Muscle layer of colon (tissue), 2 donors: ENCODE measurements at regions not wholly inside any gene's neighbourhood (a gene's known extent, or its start where the extent isn't known, plus 50 kb on each side); places are given as distances from the start of the nearest gene placed in this dataset.
A peak's percentile ranks its signal among the peaks of the same experiment; 100 is the strongest.
"Not testable (repeated sequence)": the region's sequence is repeated elsewhere in the genome, so short reads cannot be mapped to it uniquely, and the experiment has no call there.

Experiments
- H3K27ac ChIP-seq: one replicate; pipeline ENCODE4 v1.7.0; 2013; ENCODE audit warnings: low read depth, mild to moderate bottlenecking, low read length, moderate library complexity
- H3K27me3 ChIP-seq, 2 donors: one replicate each; pipeline ENCODE4 v1.7.0; 2013; ENCODE audit warnings: low read length in 2 of 2, mild to moderate bottlenecking in 2 of 2; ENCODE audit not compliant: insufficient read depth in 2 of 2, control insufficient read depth in 1 of 2
- H3K36me3 ChIP-seq: one replicate; pipeline ENCODE4 v1.7.0; 2013; ENCODE audit warnings: mild to moderate bottlenecking, low read length; ENCODE audit not compliant: insufficient read depth
- H3K4me1 ChIP-seq: one replicate; pipeline ENCODE4 v1.7.0; 2013; ENCODE audit warnings: mild to moderate bottlenecking, low read length; ENCODE audit not compliant: insufficient read depth
- H3K4me3 ChIP-seq, 2 donors: one replicate each; pipeline ENCODE4 v1.7.0; 2013; ENCODE audit warnings: low read length in 2 of 2, low read depth in 1 of 2, mild to moderate bottlenecking in 1 of 2, moderate library complexity in 1 of 2
- H3K9ac ChIP-seq: one replicate; pipeline ENCODE4 v1.7.0; 2013; ENCODE audit warnings: low read length
- H3K9me3 ChIP-seq: one replicate; pipeline ENCODE4 v1.7.0; 2013; ENCODE audit warnings: mild to moderate bottlenecking, low read length
- donor health status: abdominal sarcoma.
- donor health status: Adenocarcinoma of cecum.

DNA sequence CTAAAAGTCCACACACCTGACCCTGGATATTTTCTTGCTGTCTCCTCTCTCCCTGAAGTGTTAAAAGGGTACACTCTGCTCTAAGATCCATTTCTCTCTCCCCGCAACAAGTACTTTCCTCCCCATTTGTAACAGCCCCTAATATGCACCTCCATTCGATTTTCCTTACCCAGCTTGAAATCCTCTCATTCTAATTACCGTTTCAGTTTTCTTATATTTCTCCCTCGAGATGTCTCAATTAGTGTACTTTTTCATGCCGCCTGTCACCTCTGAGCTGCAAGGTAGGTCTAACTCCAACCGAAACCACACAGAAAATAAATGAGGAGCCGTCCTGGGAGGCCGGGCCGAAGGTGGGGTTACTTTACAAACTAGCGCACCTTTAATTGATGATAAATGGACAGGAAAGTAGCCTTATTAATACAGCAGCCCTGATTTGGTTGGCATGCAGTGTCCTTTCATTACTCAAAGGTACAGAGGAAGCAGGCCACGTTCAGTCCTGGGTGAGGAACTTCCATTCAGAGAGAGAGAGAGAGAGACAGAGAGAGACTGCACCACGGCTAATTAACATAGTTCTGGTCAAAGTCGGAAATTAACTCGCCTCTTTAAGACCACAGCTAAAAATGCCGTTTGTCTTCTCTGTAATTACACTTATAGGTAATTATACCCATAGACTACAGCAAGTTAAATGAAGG, 319.9 kb downstream of the ARRDC4 start:
- H3K9ac ChIP-seq, result no peak overlapping the region
- H3K27me3 ChIP-seq, result no peaks in the 10 kb centered on the region
- H3K9me3 ChIP-seq, result no peaks in the 10 kb centered on the region
- no peaks in the 10 kb centered on the region for H3K4me1 ChIP-seq
- H3K4me3 ChIP-seq, result no peak overlapping the region
- no peak overlapping the region for H3K27ac ChIP-seq
- H3K36me3 ChIP-seq, result no peaks in the 10 kb centered on the region

DNA sequence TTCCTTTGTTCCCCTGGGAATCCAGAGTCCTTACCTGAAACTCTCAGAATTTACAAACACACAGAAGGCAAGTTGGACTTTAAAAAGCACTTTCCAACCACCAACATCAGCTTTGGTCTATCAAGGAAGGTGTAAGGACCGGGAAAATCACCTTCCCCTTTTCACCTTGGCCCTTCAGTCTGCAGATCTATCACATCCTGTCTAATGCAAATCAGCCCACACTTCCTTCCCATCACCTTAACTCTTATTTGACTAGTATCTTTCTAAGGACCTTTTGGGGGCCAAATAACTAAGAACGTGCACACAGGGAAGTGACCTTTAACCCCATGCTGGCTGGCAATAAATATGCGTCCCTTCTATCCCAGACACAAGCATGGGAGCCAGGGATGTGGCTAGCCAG, 320.6 kb downstream of the ARRDC4 start:
- H3K9ac ChIP-seq, result no peak overlapping the region
- no peaks in the 10 kb centered on the region for H3K9me3 ChIP-seq
- H3K4me3 ChIP-seq, result no peak overlapping the region
- H3K36me3 ChIP-seq, result no peaks in the 10 kb centered on the region
- H3K27ac ChIP-seq, result no peak overlapping the region
- no peaks in the 10 kb centered on the region for H3K4me1 ChIP-seq
- H3K27me3 ChIP-seq, result no peaks in the 10 kb centered on the region

DNA sequence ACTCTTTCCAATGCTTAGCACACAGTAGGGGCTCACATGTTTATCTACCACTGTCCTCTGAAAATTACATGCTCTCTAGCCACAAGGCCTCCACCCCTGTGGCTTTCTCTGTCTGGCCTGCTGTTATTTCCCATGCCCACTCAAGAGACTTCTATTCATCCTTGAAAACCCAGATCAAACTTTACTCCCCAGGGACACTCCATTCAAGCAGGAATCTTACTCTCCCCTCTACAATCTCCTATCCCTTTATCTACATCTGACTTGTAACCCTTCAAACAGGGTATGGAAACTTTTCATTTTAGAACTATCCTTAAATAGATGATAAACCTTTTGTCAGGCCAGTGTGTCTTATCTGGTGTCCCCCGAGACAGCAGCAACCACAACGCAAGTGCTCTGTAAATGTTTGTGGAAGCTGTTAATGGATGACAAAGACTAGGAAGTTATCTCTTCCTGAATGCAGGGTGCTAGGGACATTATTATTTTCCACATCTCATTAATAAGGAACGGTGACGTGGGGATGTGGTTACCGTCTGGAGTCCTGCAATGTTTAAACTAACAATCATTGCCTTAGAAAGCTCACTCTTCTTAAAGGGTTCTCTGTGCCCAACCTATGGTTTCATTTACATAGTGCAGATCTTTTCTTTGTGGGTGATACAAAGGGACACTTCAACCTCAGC, 322.3 kb downstream of the ARRDC4 start:
- Histone ChIP-seq H3K27ac (no peak overlapping the region), H3K9me3 (no peaks in the 10 kb centered on the region), H3K27me3 (no peaks in the 10 kb centered on the region), H3K4me3 (no peak overlapping the region), H3K4me1 (no peaks in the 10 kb centered on the region), H3K36me3 (no peaks in the 10 kb centered on the region), H3K9ac (no peak overlapping the region)

DNA sequence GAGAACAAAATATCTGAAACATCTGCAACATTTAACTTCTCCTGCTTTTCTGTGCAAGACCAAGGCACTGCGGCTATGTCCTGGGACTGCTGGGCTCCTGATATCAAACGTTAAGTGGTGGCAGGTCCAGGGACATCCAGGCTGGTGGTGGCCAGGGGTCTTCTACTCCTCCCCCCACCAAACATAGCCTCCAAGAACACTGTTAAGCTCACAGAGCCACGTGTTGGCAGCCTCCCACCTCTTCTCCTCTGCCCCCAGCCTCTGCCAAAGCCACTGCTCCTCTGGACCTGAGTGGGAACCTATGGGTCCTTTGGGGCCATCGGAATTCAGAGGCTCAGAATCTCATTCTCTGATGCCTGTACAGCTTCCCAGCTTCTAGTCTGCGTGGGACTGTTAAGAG, 325.7 kb downstream of the ARRDC4 start:
- Histone ChIP-seq H3K27me3 (no peaks in the 10 kb centered on the region), H3K27ac (no peak overlapping the region), H3K9me3 (no peaks in the 10 kb centered on the region), H3K9ac (no peak overlapping the region), H3K4me3 (no peak overlapping the region), H3K36me3 (no peaks in the 10 kb centered on the region), H3K4me1 (no peaks in the 10 kb centered on the region)

DNA sequence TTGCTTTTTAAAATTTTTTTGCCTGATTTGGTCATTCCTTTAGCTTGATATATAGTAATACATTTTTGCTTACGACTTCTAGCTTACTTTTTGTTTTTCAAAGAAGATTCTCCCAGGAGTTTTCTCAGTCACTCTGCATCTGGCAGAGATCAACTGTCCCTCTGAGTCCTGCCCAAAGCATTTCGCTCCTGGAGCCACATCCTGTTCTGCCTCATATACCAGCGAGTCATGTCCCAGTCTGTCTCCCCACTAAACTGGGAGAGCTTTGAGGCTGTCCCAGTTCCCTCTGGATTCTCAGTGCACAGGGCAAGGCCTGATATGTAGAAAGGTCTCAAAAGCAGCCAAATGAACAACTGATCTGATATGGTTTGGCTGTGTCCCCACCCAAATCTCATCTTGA, 326.3 kb downstream of the ARRDC4 start:
- H3K9me3 ChIP-seq, result no peaks in the 10 kb centered on the region
- H3K4me1 ChIP-seq, result no peaks in the 10 kb centered on the region
- no peak overlapping the region for H3K27ac ChIP-seq
- H3K36me3 ChIP-seq, result no peaks in the 10 kb centered on the region
- peaks cover 0 to under 1% of the 10 kb centered on the region in 2 donors for H3K27me3 ChIP-seq
- no peak overlapping the region for H3K4me3 ChIP-seq
- H3K9ac ChIP-seq, result no peak overlapping the region

DNA sequence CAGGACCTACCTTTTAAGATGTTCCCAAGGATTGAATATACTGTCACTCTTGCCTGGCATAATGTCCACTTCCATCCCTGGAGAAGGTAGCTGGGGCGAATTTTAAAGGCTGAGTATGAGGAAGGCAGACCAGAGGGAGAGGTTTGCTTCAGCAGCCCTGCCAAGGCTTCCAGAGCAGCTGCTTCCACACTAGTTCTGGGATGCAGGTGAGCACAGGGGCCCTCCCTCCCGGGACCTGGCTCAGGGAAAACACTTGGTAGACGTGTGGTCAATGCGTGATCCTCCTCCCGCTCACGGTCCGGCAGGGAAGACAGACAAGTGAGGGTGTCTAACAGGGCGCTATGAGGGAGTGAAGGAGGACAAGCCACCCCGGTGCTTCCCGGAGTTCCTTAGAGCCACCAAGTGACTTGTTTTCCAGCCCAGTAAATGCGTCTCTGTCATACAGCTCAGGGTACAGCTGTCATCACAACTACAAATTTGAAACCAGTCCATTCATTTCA, 327.6 kb downstream of the ARRDC4 start:
- H3K27me3 ChIP-seq, result peaks cover 0 to 13% of the 10 kb centered on the region in 2 donors
- H3K9me3 ChIP-seq, result no peaks in the 10 kb centered on the region
- H3K4me1 ChIP-seq, result peaks cover 7% of the 10 kb centered on the region

DNA sequence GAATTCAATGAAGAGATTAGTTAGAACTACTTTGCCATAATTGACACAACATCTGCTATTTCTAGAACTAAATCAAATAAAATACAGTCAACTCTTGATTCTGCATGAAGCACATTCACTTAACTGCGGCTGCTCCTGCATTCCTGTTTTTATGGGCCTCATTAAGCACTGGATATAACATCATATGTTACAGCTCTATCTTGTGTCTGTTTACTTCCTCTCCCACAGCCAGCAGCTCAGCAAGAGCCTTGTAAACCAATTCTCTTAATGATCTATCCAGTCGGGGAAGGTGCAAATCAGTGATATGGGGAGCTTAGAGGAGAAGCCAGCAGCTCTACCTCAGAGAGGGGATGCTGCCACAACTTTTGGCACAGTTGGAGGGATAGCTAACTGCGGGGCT, 329.2 kb downstream of the ARRDC4 start:
- no peak overlapping the region for H3K4me3 ChIP-seq
- H3K9me3 ChIP-seq, result no peaks in the 10 kb centered on the region
- H3K27ac ChIP-seq, result no peak overlapping the region
- no peak overlapping the region for H3K9ac ChIP-seq
- peaks cover 0 to 13% of the 10 kb centered on the region in 2 donors for H3K27me3 ChIP-seq
- no peaks in the 10 kb centered on the region for H3K36me3 ChIP-seq
- peaks cover 7% of the 10 kb centered on the region for H3K4me1 ChIP-seq

More for the DNA sequence above, 327.6 kb downstream of the ARRDC4 start:
- Histone ChIP-seq H3K4me3 (no peak overlapping the region), H3K27ac (no peak overlapping the region), H3K36me3 (no peaks in the 10 kb centered on the region), H3K9ac (no peak overlapping the region)

DNA sequence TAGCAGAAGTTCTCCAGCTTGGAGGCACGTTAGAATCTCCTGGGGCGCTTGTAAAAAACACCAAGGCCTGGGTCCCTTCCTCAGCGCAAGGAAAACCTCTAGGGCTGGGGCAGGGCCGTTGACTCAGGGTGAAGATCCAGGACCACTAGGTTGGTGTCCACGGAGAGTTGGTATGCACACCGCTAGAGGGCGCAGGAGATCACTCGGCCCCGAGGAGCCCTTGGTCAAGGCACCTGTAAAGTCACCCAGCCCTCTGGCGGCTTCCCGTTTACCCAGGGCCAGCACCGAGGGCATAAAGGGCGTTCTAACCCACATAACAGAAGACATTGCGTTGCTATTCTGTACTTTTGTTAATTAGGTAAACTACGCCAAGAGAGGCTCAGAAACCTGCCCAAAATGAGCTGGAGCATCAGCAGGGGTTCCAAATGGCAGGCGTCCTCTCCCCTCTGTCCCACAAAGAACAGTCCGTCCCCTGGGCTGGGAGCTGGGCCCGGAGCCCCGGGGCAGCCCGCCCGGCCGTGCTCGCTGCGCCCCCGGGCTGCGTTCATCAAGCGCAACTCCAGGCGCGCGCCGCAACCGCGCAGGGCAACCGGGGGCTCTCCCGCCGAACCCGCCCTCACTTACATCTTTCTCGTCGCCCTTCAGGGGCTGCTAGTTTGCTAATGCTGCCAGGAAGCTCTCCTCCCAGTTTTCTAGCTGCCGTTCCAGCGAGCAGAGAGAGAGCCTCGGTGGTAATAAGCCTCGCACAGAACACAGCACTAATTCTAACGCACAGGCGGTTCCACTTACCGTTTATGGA, 332.1 kb downstream of the ARRDC4 start:
- no peaks in the 10 kb centered on the region for H3K9me3 ChIP-seq
- H3K36me3 ChIP-seq, result no peaks in the 10 kb centered on the region
- H3K9ac ChIP-seq, result no peak overlapping the region
- H3K27me3 ChIP-seq, result peaks cover 0 to 13% of the 10 kb centered on the region in 2 donors
- H3K4me1 ChIP-seq, result peaks cover 7% of the 10 kb centered on the region
- H3K27ac ChIP-seq, result no peak overlapping the region
- H3K4me3 ChIP-seq, result peak overlapping the region; percentile 38 to 45

DNA sequence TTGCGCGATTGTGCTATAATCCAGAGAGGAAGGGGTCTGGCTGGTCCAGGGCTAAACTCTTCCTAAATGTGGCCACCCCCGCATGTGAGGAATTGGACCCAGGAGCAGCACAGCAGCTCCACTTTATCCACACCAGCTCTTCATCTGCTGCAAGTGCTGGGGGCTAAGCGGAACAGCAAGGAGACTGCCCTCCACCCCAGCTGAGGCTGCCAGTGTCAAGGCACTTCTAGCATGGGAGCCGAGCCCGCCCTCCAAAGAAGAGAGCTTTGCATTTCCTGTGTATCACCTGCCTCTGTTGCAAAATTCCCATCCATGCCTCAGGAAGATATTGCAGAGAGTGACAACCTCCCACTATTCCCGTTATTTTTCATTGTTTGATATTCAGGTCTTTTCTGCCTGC, 333.6 kb downstream of the ARRDC4 start:
- peaks cover 0 to 13% of the 10 kb centered on the region in 2 donors for H3K27me3 ChIP-seq
- no peaks in the 10 kb centered on the region for H3K36me3 ChIP-seq
- peaks cover 7% of the 10 kb centered on the region for H3K4me1 ChIP-seq
- no peak overlapping the region for H3K27ac ChIP-seq
- H3K4me3 ChIP-seq, result no peak overlapping the region
- no peaks in the 10 kb centered on the region for H3K9me3 ChIP-seq
- H3K9ac ChIP-seq, result no peak overlapping the region

DNA sequence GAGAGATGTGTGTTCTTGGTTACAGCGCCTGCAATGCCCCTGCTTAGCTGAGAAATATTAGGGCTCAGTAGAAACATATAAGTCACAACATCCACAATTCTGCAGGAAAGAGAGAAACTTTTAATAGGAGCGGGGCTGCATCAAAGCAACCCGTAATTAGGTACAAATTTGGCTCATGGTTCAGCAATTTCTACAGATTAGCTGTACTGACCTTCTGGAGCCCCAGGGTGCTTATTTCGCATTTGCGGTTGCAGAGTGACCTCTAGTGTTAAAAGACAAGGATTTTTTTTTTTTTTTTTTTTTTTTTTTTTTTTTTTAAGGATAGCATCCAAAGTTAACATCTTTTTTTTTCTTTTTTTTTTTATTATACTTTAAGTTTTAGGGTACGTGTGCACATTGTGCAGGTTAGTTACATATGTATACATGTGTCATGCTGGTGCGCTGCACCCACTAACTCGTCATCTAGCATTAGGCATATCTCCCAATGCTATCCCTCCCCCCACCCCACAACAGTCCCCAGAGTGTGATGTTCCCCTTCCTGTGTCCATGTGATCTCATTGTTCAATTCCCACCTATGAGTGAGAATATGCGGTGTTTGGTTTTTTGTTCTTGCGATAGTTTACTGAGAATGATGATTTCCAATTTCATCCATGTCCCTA, 334.7 kb downstream of the ARRDC4 start:
- H3K27ac ChIP-seq, H3K9me3 ChIP-seq, H3K4me1 ChIP-seq, H3K9ac ChIP-seq, H3K36me3 ChIP-seq, H3K4me3 ChIP-seq: not testable (repeated sequence)
- peaks cover 0 to 13% of the 10 kb centered on the region in 2 donors for H3K27me3 ChIP-seq

DNA sequence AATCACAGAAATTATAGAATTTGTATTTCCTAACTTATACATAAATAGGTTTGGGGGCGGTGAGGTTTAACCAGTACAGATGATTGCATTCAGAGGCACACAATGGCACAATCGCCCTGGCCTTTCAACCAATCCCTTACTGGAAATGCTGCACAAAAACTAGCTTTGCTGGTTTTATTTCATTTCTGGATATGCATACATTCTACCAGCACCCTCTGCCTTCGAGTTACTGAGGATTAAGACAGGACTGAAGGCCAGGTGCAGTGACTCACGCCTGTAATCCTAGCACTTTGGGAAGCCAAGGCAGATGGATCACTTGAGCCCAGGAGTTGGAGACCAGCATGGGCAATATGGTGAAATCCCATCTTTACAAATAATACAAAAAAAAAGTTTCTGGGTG, 336.1 kb downstream of the ARRDC4 start:
- H3K9me3 ChIP-seq, result no peaks in the 10 kb centered on the region
- H3K36me3 ChIP-seq, result no peaks in the 10 kb centered on the region
- peaks cover 7% of the 10 kb centered on the region for H3K4me1 ChIP-seq
- no peak overlapping the region for H3K9ac ChIP-seq
- no peak overlapping the region for H3K4me3 ChIP-seq
- no peak overlapping the region for H3K27ac ChIP-seq
- peaks cover 0 to 13% of the 10 kb centered on the region in 2 donors for H3K27me3 ChIP-seq
